GM21576 (cell line): ENCODE measurements at regions not wholly inside any gene's neighbourhood (a gene's known extent, or its start where the extent isn't known, plus 50 kb on each side); places are given as distances from the start of the nearest gene placed in this dataset.
"Not testable (repeated sequence)": the region's sequence is repeated elsewhere in the genome, so short reads cannot be mapped to it uniquely, and the experiment has no call there.

Experiments used
- ATAC-seq: cut with Tn5 transposase; IDR thresholded peaks from one replicate; pipeline ENCODE4 v1.9.1; 2021; ENCODE audit warnings: mild to moderate bottlenecking, moderate library complexity; ENCODE audit not compliant: unreplicated experiment

GRCh38 chr3:160094562-160094961 is 105.9 kb downstream of the IL12A start:
- ATAC-seq = no peak

- no peak for ATAC-seq
Observed at GRCh38 chr3:160097478-160097877, 108.8 kb downstream of the IL12A start.

DNA sequence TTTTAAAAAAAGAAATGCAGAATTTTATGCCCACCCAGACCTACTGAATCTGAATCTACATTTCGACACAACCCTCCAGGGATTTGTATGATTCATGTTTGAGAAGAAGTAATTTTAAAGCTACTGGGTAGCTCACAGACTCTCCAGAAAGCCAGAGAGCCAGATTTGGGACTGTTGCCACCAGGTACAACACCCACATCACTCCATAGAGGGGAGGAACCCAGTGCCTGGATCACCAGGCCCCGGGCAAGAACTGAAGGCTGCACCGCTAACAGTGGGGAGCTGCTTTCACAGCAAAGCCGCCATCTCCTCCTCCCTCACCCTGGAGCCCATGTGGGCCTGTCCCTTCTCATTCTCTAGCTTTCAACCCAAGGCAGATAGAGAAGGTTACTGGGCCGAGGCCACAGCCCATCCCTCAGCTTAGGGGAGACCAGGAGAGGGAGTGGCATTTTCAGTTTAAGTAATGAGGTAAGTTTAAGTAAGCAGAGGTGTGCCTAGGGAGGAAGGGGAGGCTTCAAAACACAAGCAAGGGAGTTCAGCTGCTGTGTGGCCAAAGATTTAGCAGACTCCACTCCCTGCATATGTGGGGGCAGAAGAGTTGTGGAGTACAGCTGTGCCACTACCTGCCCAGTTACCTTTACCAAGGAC is 109.8 kb downstream of the IL12A start:
- ATAC-seq = no peak

GRCh38 chr3:160098926-160099626 is 110.4 kb downstream of the IL12A start:
- no peak for ATAC-seq

DNA sequence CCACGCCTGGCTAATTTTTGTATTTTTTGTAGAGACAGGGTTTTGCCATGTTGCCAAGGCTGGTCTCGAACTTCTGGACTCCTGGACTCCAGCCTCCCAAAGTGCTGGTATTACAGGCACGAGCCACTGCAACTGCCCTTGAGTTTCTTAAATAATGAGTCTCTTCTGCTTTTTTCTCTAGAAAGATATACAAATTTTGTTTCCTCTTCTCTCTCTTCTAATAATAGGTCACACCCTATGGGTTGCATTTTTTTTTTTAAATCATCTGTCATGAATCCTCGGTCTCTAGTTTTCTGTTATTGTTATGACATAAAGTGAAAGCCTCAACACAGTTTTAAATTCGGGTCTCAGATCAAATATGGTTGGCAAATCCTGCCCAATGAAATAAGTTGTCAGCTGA is 111.2 kb downstream of the IL12A start:
- peak; percentile 74 for ATAC-seq

GRCh38 chr3:160100610-160101009 is 112.0 kb downstream of the IL12A start:
- no peak for ATAC-seq

DNA sequence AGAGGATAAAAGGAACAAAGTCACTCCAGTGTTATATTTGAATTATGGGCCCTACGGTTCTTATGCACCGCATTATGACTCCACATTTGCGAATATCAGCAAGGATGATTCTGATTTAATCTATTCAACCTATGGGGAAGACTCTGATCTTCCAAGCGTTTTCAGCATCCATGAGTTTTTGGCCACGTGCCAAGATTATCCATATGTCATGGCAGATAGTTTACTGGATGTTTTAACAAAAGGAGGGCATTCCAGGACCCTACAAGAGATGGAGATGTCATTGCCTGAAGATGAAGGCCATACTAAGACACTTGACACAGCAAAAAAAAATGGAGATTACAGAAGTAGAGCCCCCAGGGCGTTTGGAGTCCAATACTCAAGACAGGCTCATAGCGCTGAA is 113.4 kb downstream of the IL12A start:
- not testable (repeated sequence) for ATAC-seq

GRCh38 chr3:160103397-160103796 is 114.8 kb downstream of the IL12A start:
- no peak for ATAC-seq

DNA sequence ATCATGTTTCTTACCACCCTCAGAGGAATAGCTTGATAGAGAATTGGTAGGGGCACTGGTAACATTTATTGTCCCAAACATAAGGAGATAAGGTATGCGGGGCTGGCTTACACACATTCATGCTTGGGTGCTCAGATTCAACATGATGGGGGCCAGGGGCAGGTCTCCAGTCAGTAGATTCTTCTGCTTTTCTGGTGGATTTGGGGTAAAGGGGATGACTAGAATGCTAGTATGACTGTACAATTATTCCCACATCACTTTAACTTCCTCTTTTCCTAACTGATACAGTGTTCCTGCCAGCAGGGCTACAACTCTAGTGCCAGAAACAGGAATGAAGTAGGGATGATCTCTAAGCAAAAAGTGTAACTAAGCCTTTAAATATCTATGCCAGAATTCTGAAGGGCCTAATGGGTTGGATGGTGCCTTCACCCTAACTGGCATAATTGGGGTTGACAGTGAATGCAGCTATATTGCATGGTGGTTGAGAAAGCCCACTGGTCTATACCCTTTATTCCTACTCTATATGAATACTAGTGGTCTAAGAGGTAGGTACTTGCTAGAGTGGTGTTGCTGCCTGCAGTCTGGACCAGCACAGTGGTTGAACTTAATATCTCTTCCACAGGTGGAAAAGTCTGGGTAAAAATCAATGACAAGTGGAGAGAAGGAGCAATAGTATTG is 117.4 kb downstream of the IL12A start:
- ATAC-seq = no peak

GRCh38 chr3:160106905-160107861 is 118.0 kb upstream of the C3orf80 start:
- ATAC-seq = no peak

GRCh38 chr3:160108362-160108761 is 116.9 kb upstream of the C3orf80 start:
- ATAC-seq = no peak

GRCh38 chr3:160112481-160112880 is 112.7 kb upstream of the C3orf80 start:
- ATAC-seq = no peak

DNA sequence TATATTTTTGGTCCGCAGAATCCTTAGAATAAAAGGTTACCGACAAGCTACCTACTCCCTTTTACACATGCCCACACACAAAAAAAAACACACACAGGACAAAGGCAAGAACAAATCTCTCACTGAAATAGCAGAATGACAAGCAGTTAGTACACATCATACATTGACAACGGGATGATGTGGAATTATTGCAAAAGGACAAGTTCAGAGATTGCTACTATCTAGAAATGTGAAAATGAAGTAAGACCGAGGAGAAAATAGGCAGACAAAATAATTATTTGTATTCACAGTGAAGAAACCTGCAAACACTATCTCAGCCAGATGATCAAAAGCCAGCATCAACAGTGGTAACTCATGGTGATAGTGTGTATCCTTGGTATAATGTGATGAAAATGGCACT is 112.2 kb upstream of the C3orf80 start:
- no peak for ATAC-seq

- ATAC-seq = no peak
Observed at GRCh38 chr3:160114355-160114995, 110.7 kb upstream of the C3orf80 start.

DNA sequence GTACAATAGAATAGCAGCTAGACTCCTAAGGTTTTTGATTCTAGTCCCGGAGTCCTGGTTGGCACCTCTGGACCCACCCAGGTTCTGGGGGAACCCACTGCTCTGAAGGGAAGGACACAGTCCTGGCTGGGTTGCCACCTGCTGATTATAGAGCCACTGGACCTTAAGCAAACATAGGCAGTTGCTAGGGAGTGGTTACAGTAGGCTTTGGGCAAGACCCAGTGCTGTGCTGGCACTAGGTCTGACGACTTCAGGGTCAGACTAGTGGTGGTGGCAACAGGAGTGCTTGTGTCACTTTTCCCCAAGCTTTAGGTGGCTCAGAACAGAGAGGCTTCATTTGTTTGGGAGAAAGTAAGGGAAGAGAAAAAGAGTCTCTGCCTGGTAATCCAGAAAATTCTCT is 109.8 kb upstream of the C3orf80 start:
- ATAC-seq = no peak

DNA sequence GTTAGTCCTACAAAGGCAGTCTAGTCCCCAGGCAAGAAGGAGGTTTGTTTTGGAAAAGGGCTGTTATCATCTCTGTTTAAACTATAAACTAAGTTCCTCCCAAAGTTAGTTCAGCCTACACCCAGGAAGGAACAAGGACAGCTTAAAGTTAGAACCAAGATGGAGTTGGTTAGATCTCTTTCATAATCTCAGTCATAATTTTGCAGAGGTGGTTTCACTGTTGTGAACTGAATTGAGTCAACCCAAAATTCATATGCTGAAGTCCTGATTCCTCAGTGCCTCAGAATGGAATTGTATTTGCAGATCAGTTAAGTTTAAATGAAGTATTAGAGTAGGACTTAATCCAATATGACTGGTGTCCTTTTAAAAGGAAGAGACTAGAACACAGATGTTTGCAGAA is 101.0 kb upstream of the C3orf80 start:
- no peak for ATAC-seq

GRCh38 chr3:160125258-160125657 is 100.0 kb upstream of the C3orf80 start:
- ATAC-seq = no peak

DNA sequence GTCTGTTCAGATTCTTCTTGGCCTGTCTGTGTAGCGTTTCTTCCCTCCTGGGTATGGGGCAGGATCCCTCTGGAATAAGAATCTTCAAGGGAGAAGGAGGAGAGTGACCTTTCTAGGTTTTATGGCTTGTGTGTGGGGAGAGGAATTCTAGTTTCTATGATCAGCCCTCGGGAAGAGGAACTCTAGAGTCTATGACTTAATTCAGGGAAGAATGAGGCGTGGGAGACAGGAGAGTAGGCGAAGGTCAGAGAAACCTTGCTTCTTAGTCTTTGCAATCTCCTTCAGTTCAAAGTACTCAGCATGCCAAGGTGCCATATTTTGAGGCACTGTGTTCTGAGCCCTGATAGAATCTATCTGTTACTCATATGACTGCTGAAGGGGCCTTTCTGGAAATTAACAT is 99.2 kb upstream of the C3orf80 start:
- no peak for ATAC-seq

DNA sequence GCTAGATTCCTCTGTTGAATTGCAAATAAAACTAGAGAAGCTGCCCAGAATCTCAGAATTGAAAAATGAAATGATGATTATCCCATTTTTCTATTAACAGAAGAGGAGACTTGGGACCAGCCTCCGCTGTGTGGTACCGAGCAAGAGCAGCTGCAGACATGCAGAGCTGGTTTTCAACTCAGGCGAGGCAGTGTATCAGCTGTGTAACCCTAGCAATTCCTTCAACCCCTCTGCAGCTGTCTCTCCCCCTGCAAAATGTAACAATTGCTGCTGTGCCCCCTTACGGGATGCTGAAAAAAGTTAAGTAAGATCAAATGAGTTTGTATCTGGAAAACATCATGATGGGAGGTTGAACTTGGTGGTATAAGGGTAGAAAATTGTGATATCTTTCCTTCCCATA is 98.5 kb upstream of the C3orf80 start:
- no peak for ATAC-seq

GRCh38 chr3:160127308-160127707 is 97.9 kb upstream of the C3orf80 start:
- ATAC-seq = no peak

DNA sequence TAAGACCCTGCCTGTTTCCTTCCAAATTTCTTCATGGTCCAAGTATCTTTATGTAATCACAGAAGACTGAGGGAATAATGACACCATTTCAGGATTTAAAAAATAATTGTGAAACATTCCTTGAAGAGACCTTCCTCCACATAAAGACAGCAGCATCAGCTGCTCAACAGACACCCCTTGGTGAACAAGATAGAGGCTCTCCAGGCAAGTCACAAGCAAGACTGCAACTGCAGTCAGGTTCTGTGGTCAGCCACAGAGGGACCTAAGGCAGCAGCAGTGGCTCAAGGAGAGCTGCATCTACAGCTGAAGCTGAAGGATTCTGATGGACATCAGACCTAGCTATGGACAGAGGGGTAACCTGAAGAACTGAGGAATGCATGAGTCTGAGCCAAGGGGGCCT is 97.2 kb upstream of the C3orf80 start:
- ATAC-seq = no peak
